GM13976 (cell line): ENCODE measurements at regions not wholly inside any gene's neighbourhood (a gene's known extent, or its start where the extent isn't known, plus 50 kb on each side); places are given as distances from the start of the nearest gene placed in this dataset.

Experiments used
- DNase-seq: peaks from one replicate; pipeline ENCODE4 v3.0.0; 2012; ENCODE audit warnings: low spot score
- in situ Hi-C: fragments of 300-500 bp; cut with MboI; formaldehyde crosslinking; loops from one replicate; pipeline ENCODE4 v1.12.0; 2022; ENCODE audit warnings: low sequenced_read_pairs, mixed read lengths, inconsistent platforms; ENCODE audit not compliant: unreplicated experiment
- TF ChIP-seq, protein P1 (sequence below): IDR thresholded peaks from 2 replicates; pipeline ENCODE4 v1.5.1; 2012; ENCODE audit warnings: borderline replicate concordance, mild to moderate bottlenecking; ENCODE audit not compliant: insufficient read depth; ENCODE audit errors: extremely low read depth, missing control alignments, control extremely low read depth

DNA sequence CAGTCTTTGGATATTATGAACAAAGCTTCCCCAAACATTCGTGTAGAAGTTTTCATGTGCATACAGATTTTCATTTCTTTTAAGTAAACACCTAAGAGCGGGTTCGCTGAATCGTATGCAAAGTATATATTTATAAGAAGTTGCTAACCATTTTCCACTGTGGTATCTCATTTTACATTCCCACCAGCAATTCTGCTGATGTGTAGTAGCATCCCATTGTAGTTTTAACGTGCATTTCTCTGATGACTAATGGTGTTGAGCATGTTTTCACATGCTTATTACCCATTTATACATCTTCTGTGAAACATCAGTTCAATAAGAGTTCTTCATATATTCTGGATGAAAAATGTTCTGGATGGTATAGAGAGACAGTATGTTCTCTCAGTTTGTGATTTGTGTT is 97.4 kb downstream of the IYD start:
- in situ Hi-C loops = no loop called here
- no peak for DNase-seq
- TF ChIP-seq, protein P1, sequence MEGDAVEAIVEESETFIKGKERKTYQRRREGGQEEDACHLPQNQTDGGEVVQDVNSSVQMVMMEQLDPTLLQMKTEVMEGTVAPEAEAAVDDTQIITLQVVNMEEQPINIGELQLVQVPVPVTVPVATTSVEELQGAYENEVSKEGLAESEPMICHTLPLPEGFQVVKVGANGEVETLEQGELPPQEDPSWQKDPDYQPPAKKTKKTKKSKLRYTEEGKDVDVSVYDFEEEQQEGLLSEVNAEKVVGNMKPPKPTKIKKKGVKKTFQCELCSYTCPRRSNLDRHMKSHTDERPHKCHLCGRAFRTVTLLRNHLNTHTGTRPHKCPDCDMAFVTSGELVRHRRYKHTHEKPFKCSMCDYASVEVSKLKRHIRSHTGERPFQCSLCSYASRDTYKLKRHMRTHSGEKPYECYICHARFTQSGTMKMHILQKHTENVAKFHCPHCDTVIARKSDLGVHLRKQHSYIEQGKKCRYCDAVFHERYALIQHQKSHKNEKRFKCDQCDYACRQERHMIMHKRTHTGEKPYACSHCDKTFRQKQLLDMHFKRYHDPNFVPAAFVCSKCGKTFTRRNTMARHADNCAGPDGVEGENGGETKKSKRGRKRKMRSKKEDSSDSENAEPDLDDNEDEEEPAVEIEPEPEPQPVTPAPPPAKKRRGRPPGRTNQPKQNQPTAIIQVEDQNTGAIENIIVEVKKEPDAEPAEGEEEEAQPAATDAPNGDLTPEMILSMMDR = no peak

GRCh38 chr6:150470131-150470530 is 101.3 kb downstream of the IYD start:
- TF ChIP-seq, protein P1 = no peak
- in situ Hi-C loops = no loop called here
- no peak for DNase-seq

GRCh38 chr6:150470960-150471665 is 102.3 kb downstream of the IYD start:
- in situ Hi-C loops = no loop called here
- no peak for DNase-seq
- TF ChIP-seq, protein P1 = no peak

DNA sequence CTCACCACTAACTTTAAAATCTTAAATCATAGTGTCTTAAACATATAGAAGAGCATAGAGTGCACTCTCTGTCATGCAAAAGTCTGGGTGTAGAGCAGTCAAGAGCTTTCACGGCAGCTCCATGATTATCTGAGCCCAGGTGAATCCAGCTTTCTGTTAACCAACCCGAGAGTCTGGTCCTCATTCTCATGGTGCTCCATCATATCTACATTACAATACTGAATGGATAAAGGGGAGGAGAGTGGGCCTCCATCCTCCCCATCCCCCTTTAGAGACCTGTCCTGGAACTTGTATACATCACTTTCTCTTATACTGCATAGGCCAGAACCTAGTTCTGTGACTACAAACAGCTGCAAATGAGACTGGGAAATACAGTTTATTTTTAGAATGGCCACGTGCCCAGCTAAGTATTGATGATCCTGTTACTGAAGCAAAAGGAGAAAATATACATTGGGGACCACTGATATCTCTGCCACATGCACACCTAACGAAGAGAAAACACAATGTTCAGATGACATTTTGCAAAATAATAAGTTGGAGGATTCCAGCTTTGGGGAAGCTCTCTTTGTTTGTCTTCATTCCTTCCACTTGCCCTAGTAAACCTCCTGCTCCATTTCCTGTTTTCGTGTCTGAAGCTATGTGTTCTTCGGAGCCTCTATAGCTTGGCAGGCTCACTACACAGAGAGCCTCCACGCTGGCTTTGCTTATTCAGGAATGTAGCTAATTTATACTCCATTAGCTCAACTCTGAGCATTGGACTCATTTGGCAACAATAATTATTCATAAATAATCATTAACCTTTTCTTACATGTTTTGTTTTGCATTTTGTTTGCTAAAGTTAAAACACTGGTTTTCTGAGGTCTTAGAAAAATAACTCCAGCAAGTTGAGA is 110.1 kb downstream of the IYD start:
- DNase-seq = no peak
- in situ Hi-C loops = no loop called here
- TF ChIP-seq, protein P1 = no peak

DNA sequence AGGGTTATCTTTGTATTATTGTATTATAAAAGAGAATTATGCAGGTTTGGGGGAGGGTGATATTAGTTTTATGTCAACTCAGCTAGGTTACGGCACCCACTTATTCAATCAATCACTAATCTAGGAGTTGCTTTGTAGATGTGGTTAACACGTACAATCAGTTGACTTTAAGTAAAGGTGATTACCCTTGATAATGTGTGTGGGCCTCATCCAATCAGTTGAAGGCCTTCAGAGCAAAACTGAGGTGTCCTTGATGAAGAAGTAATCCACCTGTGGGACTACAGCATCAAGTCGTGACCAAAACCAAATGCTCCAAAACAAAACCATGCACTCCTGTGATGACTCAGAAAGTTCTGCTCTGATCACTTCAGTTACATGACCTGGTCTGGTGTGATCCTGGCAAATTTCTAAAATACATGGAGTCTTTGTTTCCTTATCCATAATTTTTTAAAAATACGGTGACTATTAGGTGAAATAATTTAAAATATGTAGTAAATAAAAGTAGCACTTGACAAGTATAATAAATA is 114.1 kb downstream of the IYD start:
- no peak for DNase-seq
- TF ChIP-seq, protein P1 = no peak
- in situ Hi-C loops = no loop called here

DNA sequence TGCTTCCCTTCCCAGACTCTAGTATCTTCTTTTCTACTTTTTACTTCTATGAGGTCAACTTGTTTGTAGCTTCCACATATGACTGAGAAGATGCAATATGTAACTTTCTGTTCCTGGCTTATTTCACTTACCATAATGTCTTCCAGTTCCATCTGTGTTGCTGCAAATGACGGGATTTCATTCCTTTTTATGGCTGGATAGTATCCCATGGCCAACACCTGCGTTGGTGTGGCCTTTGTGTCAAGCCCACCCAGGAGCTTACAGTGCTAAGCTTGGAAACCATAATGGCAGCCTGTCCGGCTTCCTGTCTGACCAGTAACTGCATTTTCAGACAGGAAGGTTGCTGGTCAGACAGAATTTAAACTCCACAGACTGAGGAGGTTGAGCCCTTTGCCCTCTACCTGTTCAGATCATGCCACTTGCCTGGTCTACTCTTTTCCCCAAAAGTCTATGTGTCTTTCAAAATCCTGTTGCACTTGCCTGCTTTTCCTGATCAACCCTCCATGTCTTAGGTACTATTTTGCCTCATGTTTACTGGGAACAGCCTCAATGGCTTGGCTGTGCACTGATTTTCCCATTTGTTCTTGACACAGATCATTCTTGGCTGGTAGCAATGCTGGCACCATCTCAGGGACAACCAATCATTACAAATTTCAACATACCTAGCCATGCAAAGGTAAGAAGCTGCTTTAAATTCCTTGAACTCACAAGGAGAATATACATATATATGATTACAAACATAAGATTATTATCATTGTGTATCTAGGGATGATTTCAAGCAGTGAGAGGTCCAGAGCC is 114.3 kb upstream of the PLEKHG1 start:
- in situ Hi-C loops = no loop called here
- TF ChIP-seq, protein P1 = no peak

More for the DNA sequence above, 114.3 kb upstream of the PLEKHG1 start:
- no peak for DNase-seq
